WTC11 (cell line): ENCODE measurements at regions not wholly inside any gene's neighbourhood (a gene's known extent, or its start where the extent isn't known, plus 50 kb on each side); places are given as distances from the start of the nearest gene placed in this dataset.

Source experiments
- CTCF ChIP-seq: fragments of 200-600 bp; IDR thresholded peaks from 2 replicates; pipeline ENCODE4 v1.8.0; 2022; ENCODE audit warnings: antibody characterized with exemption
- USF2 ChIP-seq: sonication (generic); formaldehyde crosslinking; IDR thresholded peaks from 2 replicates; pipeline ENCODE4 v1.8.1; 2023; ENCODE audit warnings: mild to moderate bottlenecking, missing genetic modification reagents, moderate library complexity

- TF ChIP-seq CTCF, result no peak
- TF ChIP-seq USF2 (CRISPR knock-in tag), result no peak
Observed at GRCh38 chr18:3391704-3392466, 58.1 kb upstream of the TGIF1 start.
